CD4-positive, alpha-beta T cell (primary cell): ENCODE measurements at regions not wholly inside any gene's neighbourhood (a gene's known extent, or its start where the extent isn't known, plus 50 kb on each side); places are given as distances from the start of the nearest gene placed in this dataset.

Experiments used
- ATAC-seq: fragments of 200-7000 bp; cut with Tn5 transposase; one replicate; pipeline ENCODE4 v1.10.0; 2022; ENCODE audit warnings: mild to moderate bottlenecking; ENCODE audit not compliant: poor library complexity
- CTCF ChIA-PET: fragments of 350-600 bp; sonication (Branson Sonifier 250); formaldehyde crosslinking; loops from one replicate; lab custom pipeline; 2021; ENCODE audit warnings: antibody characterized with exemption, inconsistent platforms; lab: Charles Lee
- POLR2A ChIA-PET: fragments of 350-600 bp; sonication (Branson Sonifier 250); formaldehyde crosslinking; loops from one replicate; lab custom pipeline; 2021; ENCODE audit warnings: antibody characterized with exemption, inconsistent platforms; lab: Charles Lee
- DNase-seq, 14 experiments: peaks; one replicate each; pipeline ENCODE4 v3.0.0-alpha.2; 2013 to 2020; ENCODE audit warnings: mixed read lengths in 2 of 14
- H3K27ac ChIP-seq, 2 donors: one replicate each; pipeline versions ENCODE4 v1.5.1 to v1.7.0; 2013; ENCODE audit warnings: low read length in 2 of 2, low read depth in 1 of 2, mild to moderate bottlenecking in 1 of 2
- H3K27me3 ChIP-seq, 2 experiments: 1 replicate in 1 of 2; 2 replicates in 1 of 2; pipeline versions ENCODE4 v1.6.1 to v1.7.0; 2013; ENCODE audit warnings: low read length in 2 of 2, control low read depth in 1 of 2, mild to moderate bottlenecking in 1 of 2, moderate library complexity in 1 of 2; ENCODE audit not compliant: insufficient read depth in 2 of 2, control insufficient read depth in 1 of 2
- H3K36me3 ChIP-seq: one replicate; pipeline ENCODE4 v1.6.1; 2013; ENCODE audit warnings: low read length, control low read depth; ENCODE audit not compliant: insufficient read depth
- H3K4me1 ChIP-seq: one replicate; pipeline ENCODE4 v1.6.1; 2013; ENCODE audit warnings: low read length, control low read depth; ENCODE audit not compliant: insufficient read depth
- H3K4me3 ChIP-seq: one replicate; pipeline ENCODE4 v1.5.1; 2013; ENCODE audit warnings: mild to moderate bottlenecking, low read length, moderate library complexity
- H3K9me3 ChIP-seq, 2 experiments: 1 replicate in 1 of 2; 2 replicates in 1 of 2; pipeline versions ENCODE4 v1.6.1 to v1.7.0; 2013; ENCODE audit warnings: low read length in 2 of 2, mild to moderate bottlenecking in 2 of 2, control low read depth in 1 of 2, moderate library complexity in 1 of 2; ENCODE audit not compliant: control insufficient read depth in 1 of 2, insufficient read depth in 1 of 2
- H3K27ac Mint-ChIP-seq: one replicate; pipeline ENCODE4 v1.8.0; 2020; ENCODE audit warnings: mixed read lengths
- H3K27me3 Mint-ChIP-seq: one replicate; pipeline ENCODE4 v1.8.0; 2021; ENCODE audit warnings: mixed read lengths
- H3K36me3 Mint-ChIP-seq: one replicate; pipeline ENCODE4 v1.8.0; 2021; ENCODE audit warnings: low read depth, mixed read lengths
- H3K4me1 Mint-ChIP-seq: one replicate; pipeline ENCODE4 v1.8.0; 2021; ENCODE audit warnings: low read depth, mixed read lengths
- H3K4me3 Mint-ChIP-seq: one replicate; pipeline ENCODE4 v1.8.0; 2020; ENCODE audit warnings: mild to moderate bottlenecking, mixed read lengths
- H3K9me3 Mint-ChIP-seq: one replicate; pipeline ENCODE4 v1.8.0; 2020; ENCODE audit warnings: mixed read lengths
- CTCF ChIP-seq: fragments of 200-600 bp; IDR thresholded peaks from one replicate; pipeline ENCODE4 v1.8.0; 2022; ENCODE audit warnings: antibody characterized with exemption, mild to moderate bottlenecking
- intact Hi-C, 2 experiments: fragments of 100-400 bp; cut with DNase I in 1 of 2; cut with micrococcal nuclease in 1 of 2; formaldehyde crosslinking; loops; one replicate each; pipeline versions ENCODE4 v1.15.1 to v1.9.0; 2023 to 2025; cut with DNase I, micrococcal nuclease

- Histone ChIP-seq H3K27ac (no peak overlapping the region), H3K9me3 (no peaks in the 10 kb centered on the region), H3K27me3 (no peaks in the 10 kb centered on the region), H3K4me1 (peaks cover 11% of the 10 kb centered on the region), H3K4me3 (no peak overlapping the region), H3K36me3 (no peaks in the 10 kb centered on the region)
- TF ChIP-seq CTCF: no peak
- intact Hi-C loops: no loop called here
- H3K4me3 Mint-ChIP-seq: no peak overlapping the region
- no peaks in the 10 kb centered on the region for H3K27me3 Mint-ChIP-seq
- no peaks in the 10 kb centered on the region for H3K9me3 Mint-ChIP-seq
- ChIA-PET CTCF (interaction anchor here (0.6 kb wide), 1 partner anchor 183 kb away, joined by 3 read pairs; no protein-coding TSS in a partner anchor), POLR2A (no interaction called here)
- H3K27ac Mint-ChIP-seq: no peak overlapping the region
- H3K4me1 Mint-ChIP-seq: peaks cover 32% of the 10 kb centered on the region
- H3K36me3 Mint-ChIP-seq: no peaks in the 10 kb centered on the region
- ATAC-seq (no peak), DNase-seq (no peak)
These were observed 647.1 kb downstream of the VRK1 start for GRCh38 chr14:97444248-97444647.

GRCh38 chr14:97445367-97445766, 648.2 kb downstream of the VRK1 start:
- Histone ChIP-seq H3K9me3 (no peaks in the 10 kb centered on the region), H3K27me3 (no peaks in the 10 kb centered on the region), H3K4me3 (no peak overlapping the region), H3K4me1 (peaks cover 11% of the 10 kb centered on the region), H3K36me3 (no peaks in the 10 kb centered on the region), H3K27ac (no peak overlapping the region)
- no peak for DNase-seq
- intact Hi-C loops: no loop called here
- Mint-ChIP-seq H3K36me3 (no peaks in the 10 kb centered on the region), H3K27ac (no peak overlapping the region), H3K27me3 (no peaks in the 10 kb centered on the region), H3K9me3 (no peaks in the 10 kb centered on the region), H3K4me3 (no peak overlapping the region), H3K4me1 (peaks cover 25% of the 10 kb centered on the region)
- POLR2A ChIA-PET: no interaction called here
- CTCF ChIA-PET: interaction anchor here (0.5 kb wide), 1 partner anchor 1557 kb away, joined by 3 read pairs; no protein-coding TSS in a partner anchor
- no peak for TF ChIP-seq CTCF
- no peak for ATAC-seq

GRCh38 chr14:97446087-97446486, 648.9 kb downstream of the VRK1 start:
- no peaks in the 10 kb centered on the region for H3K27me3 ChIP-seq
- H3K27ac ChIP-seq: no peak overlapping the region
- DNase-seq (peak in 4 of 14 experiments; percentile 5 to 30 (median 24)), ATAC-seq (peak; percentile 54)
- H3K36me3 Mint-ChIP-seq: no peaks in the 10 kb centered on the region
- peaks cover 11% of the 10 kb centered on the region for H3K4me1 ChIP-seq
- POLR2A ChIA-PET: interaction anchor here (1.2 kb wide), 1 partner anchor 16 kb away, joined by 3 read pairs; no protein-coding TSS in a partner anchor
- no peaks in the 10 kb centered on the region for H3K27me3 Mint-ChIP-seq
- no peaks in the 10 kb centered on the region for H3K9me3 ChIP-seq
- H3K36me3 ChIP-seq: no peaks in the 10 kb centered on the region
- CTCF ChIA-PET: no interaction called here
- H3K27ac Mint-ChIP-seq: no peak overlapping the region
- TF ChIP-seq CTCF: no peak
- no peak overlapping the region for H3K4me3 Mint-ChIP-seq
- H3K9me3 Mint-ChIP-seq: no peaks in the 10 kb centered on the region
- H3K4me1 Mint-ChIP-seq: peaks cover 24% of the 10 kb centered on the region
- intact Hi-C loops: no loop called here
- H3K4me3 ChIP-seq: no peak overlapping the region
